ENCODE measurements at regions not wholly inside any gene's neighbourhood (a gene's known extent, or its start where the extent isn't known, plus 50 kb on each side); places are given as distances from the start of the nearest gene placed in this dataset.

DNA sequence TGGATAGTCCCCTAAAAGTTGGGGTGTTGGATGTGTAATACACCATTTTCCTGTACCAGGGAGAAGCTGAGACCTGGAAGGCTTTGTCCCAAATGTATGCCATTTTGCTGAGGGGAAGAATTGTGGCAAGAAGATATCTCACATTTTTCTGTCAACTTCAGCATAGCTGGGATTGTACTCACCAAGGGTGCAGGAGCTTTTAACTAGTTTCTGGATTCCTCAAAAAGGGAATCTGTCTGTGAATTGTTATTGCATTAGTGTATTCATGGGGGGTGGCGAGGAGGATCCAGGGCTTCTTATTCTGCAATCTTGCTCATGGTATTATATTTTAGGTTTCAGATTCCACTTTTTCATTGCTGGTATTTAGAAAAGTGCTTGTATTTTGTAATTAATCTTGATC, 208.2 kb upstream of the MYOCD start:
- no peak for DNase-seq (ENCODE audit: low spot score)
- TF ChIP-seq, protein P1, sequence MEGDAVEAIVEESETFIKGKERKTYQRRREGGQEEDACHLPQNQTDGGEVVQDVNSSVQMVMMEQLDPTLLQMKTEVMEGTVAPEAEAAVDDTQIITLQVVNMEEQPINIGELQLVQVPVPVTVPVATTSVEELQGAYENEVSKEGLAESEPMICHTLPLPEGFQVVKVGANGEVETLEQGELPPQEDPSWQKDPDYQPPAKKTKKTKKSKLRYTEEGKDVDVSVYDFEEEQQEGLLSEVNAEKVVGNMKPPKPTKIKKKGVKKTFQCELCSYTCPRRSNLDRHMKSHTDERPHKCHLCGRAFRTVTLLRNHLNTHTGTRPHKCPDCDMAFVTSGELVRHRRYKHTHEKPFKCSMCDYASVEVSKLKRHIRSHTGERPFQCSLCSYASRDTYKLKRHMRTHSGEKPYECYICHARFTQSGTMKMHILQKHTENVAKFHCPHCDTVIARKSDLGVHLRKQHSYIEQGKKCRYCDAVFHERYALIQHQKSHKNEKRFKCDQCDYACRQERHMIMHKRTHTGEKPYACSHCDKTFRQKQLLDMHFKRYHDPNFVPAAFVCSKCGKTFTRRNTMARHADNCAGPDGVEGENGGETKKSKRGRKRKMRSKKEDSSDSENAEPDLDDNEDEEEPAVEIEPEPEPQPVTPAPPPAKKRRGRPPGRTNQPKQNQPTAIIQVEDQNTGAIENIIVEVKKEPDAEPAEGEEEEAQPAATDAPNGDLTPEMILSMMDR (IDR thresholded peaks at IDR 0.05; ENCODE audit: extremely low read depth, insufficient read depth, missing control alignments): no peak
- in situ Hi-C loops (cut with MboI; ENCODE audit: low pct_unique_long_range_greater_than_20kb, low sequenced_read_pairs, unreplicated experiment): no loop called here

DNA sequence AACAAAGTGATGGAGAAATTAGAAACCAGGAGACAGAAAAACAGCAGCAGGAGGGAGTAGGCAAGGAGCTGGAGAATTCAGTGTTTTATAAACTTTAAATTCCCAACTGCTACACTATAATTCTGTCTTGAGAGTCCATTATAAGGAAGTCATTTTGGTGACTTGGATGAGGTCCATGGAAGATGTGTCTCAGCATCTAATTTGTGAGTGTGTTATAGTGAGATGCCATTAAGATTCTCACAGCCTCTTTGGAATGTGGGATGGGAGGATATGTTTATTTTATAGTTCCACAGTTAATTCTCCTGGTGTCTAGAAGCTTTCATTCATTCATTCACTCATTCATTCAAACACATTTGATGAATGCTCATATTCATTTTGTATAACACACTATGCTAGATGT, 206.0 kb upstream of the MYOCD start:
- TF ChIP-seq, protein P1 (IDR thresholded peaks at IDR 0.05; ENCODE audit: extremely low read depth, insufficient read depth, missing control alignments): no peak
- DNase-seq (ENCODE audit: low spot score): no peak
- in situ Hi-C loops (cut with MboI; ENCODE audit: low pct_unique_long_range_greater_than_20kb, low sequenced_read_pairs, unreplicated experiment): no loop called here

DNA sequence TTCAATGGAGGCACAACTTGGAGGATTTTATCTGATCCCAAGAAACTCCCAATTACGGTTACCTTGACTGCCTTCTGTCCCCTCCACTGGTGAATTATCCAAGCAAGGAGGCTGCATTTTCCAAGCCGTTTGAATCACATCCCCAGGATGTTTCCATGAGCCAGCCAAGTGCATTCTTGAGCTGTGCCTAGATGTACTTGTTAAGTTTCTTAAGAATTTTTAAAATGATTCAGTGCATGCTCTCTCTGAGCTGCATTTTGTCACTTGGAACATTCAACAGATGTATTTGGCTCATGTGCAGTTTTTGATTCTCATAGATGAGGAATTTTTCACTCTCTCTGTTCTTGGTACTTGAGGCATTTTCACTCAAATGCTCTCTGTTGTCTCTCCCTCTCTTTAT, 202.6 kb upstream of the MYOCD start:
- TF ChIP-seq, protein P1 (IDR thresholded peaks at IDR 0.05; ENCODE audit: extremely low read depth, insufficient read depth, missing control alignments): no peak
- in situ Hi-C loops (cut with MboI; ENCODE audit: low pct_unique_long_range_greater_than_20kb, low sequenced_read_pairs, unreplicated experiment): no loop called here
- DNase-seq (ENCODE audit: low spot score): no peak

DNA sequence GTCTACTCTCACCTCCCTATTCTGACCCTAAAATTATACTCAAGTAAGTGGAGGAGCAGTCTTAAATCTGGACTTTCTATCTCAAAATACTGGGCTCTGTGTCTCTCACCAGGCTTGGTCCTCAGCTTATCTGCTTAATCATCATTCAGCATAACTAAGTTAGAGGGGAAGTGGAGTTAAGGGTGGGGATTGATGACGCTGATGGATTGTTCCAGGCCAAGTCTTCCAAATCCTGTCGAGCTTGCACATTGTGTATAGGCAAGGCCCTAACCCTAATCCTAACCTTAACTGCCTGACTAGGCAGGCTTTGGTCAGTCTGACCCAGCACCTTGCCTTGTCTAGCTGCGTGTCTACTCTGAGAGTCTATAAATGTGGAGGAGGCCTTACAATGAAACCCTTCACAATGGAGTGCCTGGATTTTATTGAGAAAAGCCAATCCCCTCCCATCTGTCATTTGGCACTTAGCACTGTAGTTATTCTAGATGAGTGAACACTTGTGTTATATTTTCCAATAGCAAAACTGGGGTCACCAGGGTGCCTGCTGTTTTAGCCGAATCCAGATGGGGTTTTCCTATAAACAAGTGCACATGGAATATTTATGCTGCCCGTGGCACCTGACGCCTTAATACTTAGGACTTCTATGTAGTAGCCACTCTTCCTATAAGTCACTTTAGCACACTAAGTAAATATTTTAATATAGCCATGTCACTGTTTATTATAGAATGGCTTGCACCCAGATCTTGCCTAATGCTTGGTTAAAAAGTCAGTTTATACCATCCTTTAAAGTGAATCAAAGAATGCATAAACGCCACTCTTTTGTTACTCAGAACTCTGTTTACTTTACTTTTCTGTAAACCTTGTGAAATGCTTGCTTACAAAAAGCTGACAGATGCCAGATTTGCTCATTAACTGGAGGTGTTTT, 193.2 kb upstream of the MYOCD start:
- in situ Hi-C loops (cut with MboI; ENCODE audit: low pct_unique_long_range_greater_than_20kb, low sequenced_read_pairs, unreplicated experiment): no loop called here
- DNase-seq (ENCODE audit: low spot score): no peak
- TF ChIP-seq, protein P1 (IDR thresholded peaks at IDR 0.05; ENCODE audit: extremely low read depth, insufficient read depth, missing control alignments): no peak

DNA sequence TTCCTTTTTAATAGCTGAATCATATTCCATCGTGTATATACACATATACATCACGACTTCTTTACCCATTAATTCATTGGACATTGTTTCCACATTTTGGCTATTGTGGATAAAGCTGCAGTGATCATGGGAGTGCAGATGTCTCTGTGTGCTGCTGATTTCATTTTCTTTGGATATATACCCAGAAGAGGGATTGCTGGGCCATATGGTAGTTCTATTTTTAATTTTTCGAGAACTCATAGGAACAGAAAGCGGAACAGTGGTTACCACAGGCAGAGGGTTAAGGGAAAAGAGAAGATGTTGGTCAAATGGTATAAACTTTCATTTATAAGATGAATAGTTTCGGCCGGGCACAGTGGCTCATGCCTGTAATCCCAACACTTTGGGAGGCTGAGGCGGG, 187.4 kb upstream of the MYOCD start:
- in situ Hi-C loops (cut with MboI; ENCODE audit: low pct_unique_long_range_greater_than_20kb, low sequenced_read_pairs, unreplicated experiment): no loop called here
- TF ChIP-seq, protein P1 (IDR thresholded peaks at IDR 0.05; ENCODE audit: extremely low read depth, insufficient read depth, missing control alignments): no peak
- DNase-seq (ENCODE audit: low spot score): no peak

DNA sequence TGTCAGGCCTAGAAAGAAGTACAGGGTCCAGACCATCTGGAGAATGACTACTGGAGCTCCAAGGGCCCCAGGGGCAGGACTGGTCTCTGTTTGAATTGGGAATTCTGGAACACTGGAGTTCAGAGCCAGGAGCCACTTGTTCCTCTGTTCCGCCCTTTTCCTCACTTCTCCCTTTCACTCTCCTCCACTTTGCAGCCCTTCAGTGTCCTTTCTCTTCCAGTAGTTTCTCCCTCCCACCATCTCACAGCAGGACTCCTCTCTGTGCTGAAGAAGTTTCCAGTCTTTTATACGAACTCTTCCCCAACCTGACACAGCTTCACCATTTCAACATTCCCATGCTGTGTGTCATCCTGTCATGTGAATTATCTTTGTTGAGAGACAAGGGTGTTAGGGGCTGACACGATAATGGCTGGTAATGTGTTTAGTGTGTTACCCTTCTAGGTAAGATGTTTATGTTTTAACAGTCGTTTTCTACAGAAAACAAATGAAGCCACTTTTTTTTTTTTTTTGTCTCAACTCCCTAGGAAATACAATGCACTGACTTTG, 180.3 kb upstream of the MYOCD start:
- TF ChIP-seq, protein P1 (IDR thresholded peaks at IDR 0.05; ENCODE audit: extremely low read depth, insufficient read depth, missing control alignments): no peak
- in situ Hi-C loops (cut with MboI; ENCODE audit: low pct_unique_long_range_greater_than_20kb, low sequenced_read_pairs, unreplicated experiment): no loop called here
- no peak for DNase-seq (ENCODE audit: low spot score)
